Common myeloid progenitor, CD34-positive (primary cell): ENCODE measurements at regions not wholly inside any gene's neighbourhood (a gene's known extent, or its start where the extent isn't known, plus 50 kb on each side); places are given as distances from the start of the nearest gene placed in this dataset.
A peak's percentile ranks its signal among the peaks of the same experiment; 100 is the strongest.

Experiments used
- CTCF ChIA-PET: fragments of 350-600 bp; sonication (Branson Sonifier 250); formaldehyde crosslinking; loops from one replicate; lab custom pipeline; 2021; ENCODE audit warnings: antibody characterized with exemption; lab: Charles Lee
- POLR2A ChIA-PET: fragments of 350-600 bp; sonication (Branson Sonifier 250); formaldehyde crosslinking; loops from one replicate; lab custom pipeline; 2021; ENCODE audit warnings: antibody characterized with exemption; lab: Charles Lee
- DNase-seq, 3 donors: peaks; one replicate each; pipeline versions ENCODE4 v3.0.0 to v3.0.0-alpha.2; 2013
- H3K27ac ChIP-seq, 2 experiments: 1 replicate in 1 of 2; 2 replicates in 1 of 2; pipeline ENCODE4 v1.7.0; 2013; ENCODE audit warnings: inconsistent platforms in 2 of 2, low read length in 2 of 2, mild to moderate bottlenecking in 2 of 2, low read depth in 1 of 2, moderate library complexity in 1 of 2; ENCODE audit not compliant: severe bottlenecking in 2 of 2, insufficient read depth in 1 of 2, poor library complexity in 1 of 2
- H3K27me3 ChIP-seq, 5 experiments: replicated peaks in 2 of 5; 1 replicate in 3 of 5; 2 replicates in 2 of 5; pipeline versions ENCODE4 v1.6.1 to v1.7.0; 2013; ENCODE audit warnings: low read length in 4 of 5, mild to moderate bottlenecking in 2 of 5, moderate library complexity in 2 of 5, inconsistent platforms in 1 of 5; ENCODE audit not compliant: insufficient read depth in 5 of 5, control insufficient read depth in 4 of 5
- H3K36me3 ChIP-seq, 4 experiments: 1 replicate in 2 of 4; 2 replicates in 2 of 4; pipeline versions ENCODE4 v1.6.1 to v1.7.0; 2013; ENCODE audit warnings: low read length in 3 of 4, control low read depth in 1 of 4, mild to moderate bottlenecking in 1 of 4; ENCODE audit not compliant: control insufficient read depth in 4 of 4, insufficient read depth in 4 of 4
- H3K4me1 ChIP-seq, 4 experiments: 1 replicate in 3 of 4; 2 replicates in 1 of 4; pipeline versions ENCODE4 v1.6.1 to v1.7.1; 2013; ENCODE audit warnings: low read length in 3 of 4, mild to moderate bottlenecking in 3 of 4, control low read depth in 1 of 4, inconsistent platforms in 1 of 4, moderate library complexity in 1 of 4; ENCODE audit not compliant: control insufficient read depth in 4 of 4, insufficient read depth in 4 of 4; ENCODE audit errors: control extremely low read depth in 1 of 4
- H3K4me3 ChIP-seq, 7 experiments: 1 replicate in 4 of 7; 2 replicates in 3 of 7; pipeline versions ENCODE4 v1.5.1 to v1.7.0; 2013; ENCODE audit warnings: mild to moderate bottlenecking in 7 of 7, low read length in 6 of 7, moderate library complexity in 6 of 7, inconsistent platforms in 2 of 7, low read depth in 2 of 7, control low read depth in 1 of 7; ENCODE audit not compliant: insufficient read depth in 4 of 7, control insufficient read depth in 1 of 7; ENCODE audit errors: extremely low read depth in 1 of 7
- H3K9me3 ChIP-seq, 5 experiments: 1 replicate in 4 of 5; 2 replicates in 1 of 5; pipeline versions ENCODE4 v1.6.1 to v1.7.1; 2013; ENCODE audit warnings: low read length in 4 of 5, mild to moderate bottlenecking in 2 of 5, inconsistent platforms in 1 of 5, low read depth in 1 of 5, moderate library complexity in 1 of 5; ENCODE audit not compliant: control insufficient read depth in 4 of 5, insufficient read depth in 2 of 5; ENCODE audit errors: control extremely low read depth in 1 of 5
- WGBS: methylation state at CpG from one replicate; pipeline ENCODE4 v1.1.5; 2013; ENCODE audit not compliant: insufficient coverage; 5-methylcytosine and 5-hydroxymethylcytosine counted together

DNA sequence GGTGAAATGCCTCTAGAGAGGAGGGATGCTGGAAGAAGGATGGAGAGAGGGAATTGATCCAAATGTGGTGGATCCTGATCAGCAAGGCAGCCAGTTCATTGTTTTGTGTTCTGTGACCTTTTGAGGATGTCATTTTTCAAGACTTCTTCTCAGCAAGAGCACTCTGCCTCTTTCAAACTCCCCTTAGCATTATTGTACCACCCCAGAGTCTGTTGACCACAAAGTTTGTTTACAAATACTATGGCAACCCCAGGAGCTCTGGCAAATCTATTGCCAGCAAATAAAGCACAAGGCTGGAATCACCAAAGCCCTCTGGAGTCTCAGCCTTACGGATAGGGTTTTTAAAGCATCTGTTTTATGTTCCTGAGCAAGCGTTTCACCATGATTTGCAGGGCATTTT is 76.2 kb upstream of the SLC1A3 start:
- no peaks in the 10 kb centered on the region for H3K9me3 ChIP-seq
- no peak overlapping the region for H3K27ac ChIP-seq
- CTCF ChIA-PET = interaction anchor here (1.0 to 1.1 kb wide), 2 partner anchors 40 to 160 kb away, joined by 3 to 4 read pairs; no protein-coding TSS in a partner anchor
- H3K36me3 ChIP-seq = no peaks in the 10 kb centered on the region
- WGBS = 100% methylated on average over 1 of the region's 2 CpGs
- peak; percentile 15 to 66 (median 59) for DNase-seq
- no peak overlapping the region for H3K4me3 ChIP-seq
- POLR2A ChIA-PET = no interaction called here
- H3K4me1 ChIP-seq = peaks cover 0 to 13% (median 4%) of the 10 kb centered on the region in 4 experiments
- H3K27me3 ChIP-seq = no peaks in the 10 kb centered on the region

DNA sequence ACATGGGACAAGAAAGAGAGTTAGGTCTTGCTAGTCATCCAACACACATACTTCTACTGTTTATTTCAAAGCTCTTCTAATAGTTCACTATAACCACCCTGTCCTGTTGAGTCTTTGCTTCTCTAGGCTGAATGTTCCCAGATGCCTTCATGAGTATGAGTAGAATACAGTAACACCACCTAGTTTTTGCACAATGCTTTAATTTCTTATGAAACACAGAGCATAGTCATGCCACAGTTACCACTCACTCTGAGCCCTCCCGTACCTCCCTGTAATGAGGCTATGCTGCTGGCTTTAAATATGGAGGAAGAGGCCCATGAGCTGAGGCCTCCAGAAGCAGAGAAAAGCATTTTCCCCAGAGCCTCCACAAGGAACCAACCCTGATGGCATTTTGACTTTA is 75.0 kb upstream of the SLC1A3 start:
- H3K4me3 ChIP-seq = no peak overlapping the region
- ChIA-PET POLR2A (no interaction called here), CTCF (no interaction called here)
- WGBS = no CpG with 5 or more reads among the region's 1 CpG
- H3K27ac ChIP-seq = no peak overlapping the region
- no peak for DNase-seq
- no peaks in the 10 kb centered on the region for H3K9me3 ChIP-seq
- H3K27me3 ChIP-seq = no peaks in the 10 kb centered on the region
- H3K4me1 ChIP-seq = peaks cover 0 to 13% (median 4%) of the 10 kb centered on the region in 4 experiments
- H3K36me3 ChIP-seq = no peaks in the 10 kb centered on the region

DNA sequence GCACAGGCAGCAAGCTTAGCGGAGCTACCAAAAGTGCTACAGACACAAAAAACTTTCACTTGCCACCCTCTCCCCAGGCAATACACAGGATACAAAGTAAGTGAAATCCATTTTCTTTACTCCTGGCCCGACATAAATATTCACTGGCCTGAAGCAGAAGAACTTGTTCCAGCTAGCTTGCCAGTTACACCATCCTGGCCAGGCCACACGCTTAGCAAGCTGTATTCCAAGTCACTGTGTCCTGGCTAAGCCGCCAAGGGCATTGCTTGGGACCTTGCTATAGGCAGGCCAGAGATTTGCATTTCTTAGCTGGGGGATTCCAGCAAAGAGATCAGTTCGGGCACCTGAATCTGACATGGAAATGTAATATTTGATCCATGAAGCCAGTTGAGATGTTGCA is 71.0 kb upstream of the SLC1A3 start:
- WGBS = 98% methylated on average over 4 of the region's 5 CpGs
- CTCF ChIA-PET = interaction anchor here (1.5 kb wide), 1 partner anchor 126 kb away, joined by 4 read pairs; no protein-coding TSS in a partner anchor
- Histone ChIP-seq H3K27ac (no peak overlapping the region), H3K9me3 (no peaks in the 10 kb centered on the region), H3K36me3 (no peaks in the 10 kb centered on the region), H3K4me1 (no peaks in the 10 kb centered on the region), H3K4me3 (no peak overlapping the region), H3K27me3 (no peaks in the 10 kb centered on the region)
- no peak for DNase-seq
- POLR2A ChIA-PET = no interaction called here

DNA sequence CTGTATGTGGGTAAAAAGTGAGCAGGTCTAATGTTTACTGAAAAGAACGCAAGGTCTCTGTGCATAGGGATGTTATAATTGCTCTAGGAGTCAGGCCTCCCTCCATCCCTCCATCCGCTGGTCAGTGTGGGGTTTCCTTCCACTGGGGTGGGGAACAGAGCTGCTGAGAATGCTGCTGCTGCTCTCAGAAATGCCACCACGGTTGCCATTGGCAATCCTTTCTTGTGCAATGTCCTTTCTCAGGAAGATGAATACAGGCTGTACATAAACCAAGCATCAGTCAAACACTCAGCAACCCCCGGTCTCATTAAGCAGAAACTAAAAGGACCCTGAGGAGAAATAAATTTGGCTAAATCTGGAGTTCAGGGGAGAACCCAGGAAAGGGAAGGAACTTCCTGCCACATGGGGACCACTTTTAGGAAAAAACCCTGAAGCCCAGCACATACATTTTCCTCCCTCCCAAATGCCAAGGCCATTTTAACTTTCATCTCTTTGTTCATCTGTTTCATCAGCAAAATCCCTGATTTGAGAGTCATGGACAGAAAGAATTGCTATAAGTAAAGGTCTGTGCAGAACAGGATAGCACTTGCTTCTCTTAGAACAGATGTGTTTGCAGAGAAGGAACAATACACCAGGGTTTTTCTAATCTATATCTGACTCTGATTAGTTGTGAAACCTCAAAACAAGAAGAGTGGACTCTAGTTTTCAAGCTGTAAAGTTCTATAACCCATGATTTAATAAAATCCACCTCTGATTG is 70.4 kb upstream of the SLC1A3 start:
- Histone ChIP-seq H3K27ac (no peak overlapping the region), H3K27me3 (no peaks in the 10 kb centered on the region), H3K36me3 (no peaks in the 10 kb centered on the region), H3K4me3 (no peak overlapping the region), H3K9me3 (no peaks in the 10 kb centered on the region), H3K4me1 (no peaks in the 10 kb centered on the region)
- 79% methylated on average over 3 of the region's 4 CpGs for WGBS
- POLR2A ChIA-PET = no interaction called here
- CTCF ChIA-PET = no interaction called here
- DNase-seq = no peak

DNA sequence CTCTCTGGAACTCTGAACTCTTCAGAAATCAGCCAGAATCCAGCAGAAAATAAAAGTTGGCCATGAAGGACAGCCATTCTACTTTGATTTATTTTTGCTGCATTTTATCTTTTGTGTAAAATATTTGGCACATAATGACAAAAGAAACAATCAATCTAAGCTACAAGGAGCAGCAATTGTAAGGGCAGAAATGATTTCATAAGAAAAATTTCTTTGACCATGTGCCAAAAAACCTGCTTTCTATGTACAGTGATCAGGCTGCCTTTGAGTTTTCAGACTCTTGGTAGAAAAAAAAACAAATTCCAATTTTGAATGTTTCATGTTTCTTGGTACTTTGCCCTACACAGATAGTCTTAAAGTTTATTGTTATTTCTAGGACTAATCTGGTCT is 69.8 kb upstream of the SLC1A3 start:
- ChIA-PET POLR2A (no interaction called here), CTCF (no interaction called here)
- H3K9me3 ChIP-seq = no peaks in the 10 kb centered on the region
- no peak for DNase-seq
- no peaks in the 10 kb centered on the region for H3K4me1 ChIP-seq
- no peaks in the 10 kb centered on the region for H3K36me3 ChIP-seq
- no peak overlapping the region for H3K4me3 ChIP-seq
- no peaks in the 10 kb centered on the region for H3K27me3 ChIP-seq
- no peak overlapping the region for H3K27ac ChIP-seq

DNA sequence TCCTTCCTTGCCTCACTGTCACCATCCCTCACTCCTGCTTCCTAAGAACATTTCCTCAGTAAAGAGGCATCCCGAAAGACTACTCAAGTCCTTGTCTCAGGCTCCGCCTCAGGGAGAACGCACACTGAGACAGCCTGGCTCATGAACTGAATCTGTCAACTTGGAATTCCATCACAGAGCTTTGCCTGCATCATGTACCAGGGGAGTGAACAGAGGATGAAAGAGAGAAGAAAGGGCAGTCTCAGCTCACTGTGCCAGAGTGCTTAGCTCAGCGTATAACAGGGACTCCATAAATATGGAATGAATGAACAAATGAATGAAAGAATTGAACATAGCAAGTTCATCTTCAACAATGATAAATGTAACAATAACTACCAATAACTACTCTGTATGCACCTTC is 68.7 kb upstream of the SLC1A3 start:
- H3K4me1 ChIP-seq = no peaks in the 10 kb centered on the region
- WGBS = 97% methylated on average over 3 of the region's 4 CpGs
- no peak overlapping the region for H3K27ac ChIP-seq
- no peaks in the 10 kb centered on the region for H3K27me3 ChIP-seq
- no peak for DNase-seq
- ChIA-PET POLR2A (no interaction called here), CTCF (interaction anchor here (1.8 kb wide), 1 partner anchor 9 kb away, joined by 6 read pairs; no protein-coding TSS in a partner anchor)
- H3K36me3 ChIP-seq = no peaks in the 10 kb centered on the region
- H3K9me3 ChIP-seq = no peaks in the 10 kb centered on the region
- H3K4me3 ChIP-seq = no peak overlapping the region

DNA sequence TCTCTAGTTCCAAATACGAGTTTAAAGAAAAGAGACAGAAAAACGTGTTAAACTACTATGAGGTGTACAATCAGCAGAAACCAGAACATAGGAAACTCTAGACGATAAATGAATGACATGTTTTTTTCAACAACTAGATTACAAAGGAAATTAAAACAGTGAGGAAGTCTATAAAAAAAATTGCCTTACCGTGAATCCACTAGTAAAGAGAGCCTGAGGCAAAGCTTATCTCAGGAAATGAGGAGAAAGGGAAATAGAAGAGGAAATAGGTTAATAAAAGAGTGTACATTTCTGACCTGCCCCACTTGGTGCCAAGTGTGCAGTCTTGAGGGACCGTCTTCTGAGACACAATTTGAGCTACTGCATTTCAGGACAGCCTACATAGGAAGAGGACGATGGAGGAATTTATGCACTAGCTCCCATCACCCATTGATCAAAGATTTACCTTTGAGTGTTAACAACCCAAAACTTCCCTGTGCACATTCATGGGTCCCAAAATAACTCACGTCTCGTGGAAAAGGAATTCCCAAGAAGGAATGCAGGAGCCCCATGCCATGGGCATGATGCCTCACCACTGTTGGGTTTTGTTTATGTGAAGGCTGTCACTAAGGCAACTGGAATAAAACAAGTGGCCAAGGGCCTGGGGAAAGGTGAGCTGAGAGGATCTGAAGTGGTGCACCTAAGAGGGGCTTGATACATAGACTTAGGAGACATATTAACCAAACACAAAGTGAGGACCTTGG is 53.6 kb upstream of the SLC1A3 start:
- Histone ChIP-seq H3K4me1 (no peaks in the 10 kb centered on the region), H3K27me3 (no peaks in the 10 kb centered on the region), H3K9me3 (peaks cover 0 to 4% (median 0%) of the 10 kb centered on the region in 5 experiments), H3K27ac (no peak overlapping the region), H3K4me3 (no peak overlapping the region), H3K36me3 (no peaks in the 10 kb centered on the region)
- DNase-seq = no peak
- CTCF ChIA-PET = interaction anchor here (0.8 kb wide), 1 partner anchor 14 kb away, joined by 3 read pairs; no protein-coding TSS in a partner anchor
- POLR2A ChIA-PET = no interaction called here
- WGBS = 100% methylated on average over 4 of the region's 8 CpGs
